Panc1 (cell line): ENCODE measurements at regions not wholly inside any gene's neighbourhood (a gene's known extent, or its start where the extent isn't known, plus 50 kb on each side); places are given as distances from the start of the nearest gene placed in this dataset.

Experiments used
- ATAC-seq: fragments of 200-7000 bp; cut with Tn5 transposase; 2 replicates; pipeline ENCODE4 v1.9.1; 2020; ENCODE audit warnings: mild to moderate bottlenecking, moderate library complexity
- BruUV-seq: library from RNA; stranded (reverse); fragments of 400-500 nt; replicated peaks from 2 replicates; lab custom pipeline; 2021; lab: Mats Ljungman, UMichigan
- CTCF ChIA-PET: fragments of 300-600 bp; sonication (Branson Sonifier 250); formaldehyde crosslinking; loops from one replicate; lab custom pipeline; 2022; ENCODE audit warnings: antibody characterized with exemption; lab: Charles Lee
- POLR2A ChIA-PET: fragments of 300-600 bp; sonication (Branson Sonifier 250); formaldehyde crosslinking; loops from one replicate; lab custom pipeline; 2022; ENCODE audit warnings: antibody characterized with exemption; lab: Charles Lee
- DNase-seq: peaks from one replicate; pipeline ENCODE4 v3.0.0-alpha.2; 2010; ENCODE audit warnings: low read depth, low spot score
- H3K27ac ChIP-seq: 2 replicates; pipeline ENCODE4 v1.5.1; 2011; ENCODE audit warnings: mild to moderate bottlenecking, low read length, inconsistent platforms
- H3K27me3 ChIP-seq: fragments of 200-500 bp; sonication (Bioruptor generic); 2 replicates; pipeline ENCODE4 v1.6.0; 2014; ENCODE audit warnings: low read length, inconsistent platforms; ENCODE audit not compliant: control insufficient read depth, insufficient read depth
- H3K36me3 ChIP-seq: fragments of 200-500 bp; sonication (Bioruptor generic); 2 replicates; pipeline ENCODE4 v1.5.1; 2014; ENCODE audit warnings: inconsistent platforms, mild to moderate bottlenecking, low read length, moderate library complexity; ENCODE audit not compliant: control insufficient read depth, insufficient read depth
- H3K4me1 ChIP-seq: 2 replicates; pipeline ENCODE4 v1.5.1; 2011; ENCODE audit warnings: inconsistent platforms, mild to moderate bottlenecking, low read length, moderate library complexity; ENCODE audit not compliant: control insufficient read depth, insufficient read depth
- H3K4me3 ChIP-seq, 2 experiments: 2 replicates each; pipeline ENCODE4 v1.5.1; 2011 to 2012; ENCODE audit warnings: low read depth in 2 of 2, low read length in 2 of 2, mild to moderate bottlenecking in 2 of 2, inconsistent platforms in 1 of 2, moderate library complexity in 1 of 2
- H3K9me3 ChIP-seq: fragments of 200-500 bp; sonication (Bioruptor generic); 2 replicates; pipeline ENCODE4 v1.5.1; 2014; ENCODE audit warnings: low read depth, mild to moderate bottlenecking, inconsistent platforms, low read length, moderate library complexity; ENCODE audit not compliant: control insufficient read depth, insufficient read depth
- CTCF ChIP-seq: fragments of 450-650 bp; IDR thresholded peaks from 2 replicates; pipeline ENCODE4 v1.5.1; 2017; ENCODE audit warnings: mild to moderate bottlenecking
- POLR2AphosphoS5 ChIP-seq: IDR thresholded peaks from 2 replicates; pipeline ENCODE4 v1.6.1; 2012; ENCODE audit warnings: mild to moderate bottlenecking, low read depth, low read length, moderate library complexity
- REST ChIP-seq, 2 experiments: IDR thresholded peaks; 2 replicates each; pipeline ENCODE4 v1.6.1; 2011 to 2012; ENCODE audit warnings: low read depth in 2 of 2, control low read depth in 1 of 2, low read length in 1 of 2, mild to moderate bottlenecking in 1 of 2, moderate library complexity in 1 of 2; ENCODE audit not compliant: insufficient read depth in 1 of 2
- SIN3A ChIP-seq: IDR thresholded peaks from 2 replicates; pipeline ENCODE4 v1.6.1; 2012; ENCODE audit warnings: low read depth, mild to moderate bottlenecking, low read length, moderate library complexity, borderline replicate concordance; ENCODE audit not compliant: insufficient read depth
- TCF7L2 ChIP-seq: IDR thresholded peaks from 2 replicates; pipeline ENCODE4 v1.6.1; 2011; ENCODE audit warnings: mild to moderate bottlenecking, low read depth, low read length, inconsistent platforms
- in situ Hi-C: cut with HindIII; loops from 2 replicates; pipeline ENCODE4 v1.10.0; 2016; ENCODE audit warnings: low sequenced_read_pairs, low pct_unique_long_range_greater_than_20kb
- intact Hi-C: fragments of 100-400 bp; cut with micrococcal nuclease; formaldehyde crosslinking; loops from one replicate; pipeline ENCODE4 v1.10.0; 2022; ENCODE audit not compliant: unreplicated experiment

- Histone ChIP-seq H3K27me3 (no peaks in the 10 kb centered on the region), H3K36me3 (no peaks in the 10 kb centered on the region), H3K4me1 (no peaks in the 10 kb centered on the region), H3K9me3 (no peaks in the 10 kb centered on the region), H3K27ac (no peak overlapping the region), H3K4me3 (no peak overlapping the region)
- in situ Hi-C loops (no loop called here), intact Hi-C loops (no loop called here)
- TF ChIP-seq CTCF = no peak
- CTCF ChIA-PET = no interaction called here
- ATAC-seq (no peak), DNase-seq (no peak)
- POLR2A ChIA-PET = no interaction called here
- no TSS peak for BruUV-seq
Observed at GRCh38 chr4:124304941-124305340, 407.6 kb downstream of the ANKRD50 start.

GRCh38 chr4:124306352-124306751, 406.2 kb downstream of the ANKRD50 start:
- CTCF ChIA-PET = no interaction called here
- TF ChIP-seq TCF7L2 (no peak), CTCF (no peak), POLR2AphosphoS5 (no peak), SIN3A (no peak), REST (IDR thresholded peaks at IDR 0.05; ENCODE audit: insufficient read depth in 1 of 2, low read depth in 2 of 2, low read length in 1 of 2) (no peak)

GRCh38 chr4:124307143-124307542, 405.4 kb downstream of the ANKRD50 start:
- Histone ChIP-seq H3K27ac (no peak overlapping the region), H3K36me3 (no peaks in the 10 kb centered on the region), H3K4me1 (no peaks in the 10 kb centered on the region), H3K4me3 (no peak overlapping the region), H3K27me3 (no peaks in the 10 kb centered on the region), H3K9me3 (no peaks in the 10 kb centered on the region)
- in situ Hi-C loops = no loop called here
- no peak for ATAC-seq
- CTCF ChIA-PET = no interaction called here
- DNase-seq = no peak
- intact Hi-C loops = no loop called here
- no peak for TF ChIP-seq CTCF
- no peak for TF ChIP-seq TCF7L2
- no peak for TF ChIP-seq SIN3A
- TF ChIP-seq POLR2AphosphoS5 = no peak
- TF ChIP-seq REST (IDR thresholded peaks at IDR 0.05; ENCODE audit: insufficient read depth in 1 of 2, low read depth in 2 of 2, low read length in 1 of 2) = no peak
- POLR2A ChIA-PET = no interaction called here
- BruUV-seq = no TSS peak

More at GRCh38 chr4:124306352-124306751, 406.2 kb downstream of the ANKRD50 start:
- no peaks in the 10 kb centered on the region for H3K9me3 ChIP-seq
- H3K36me3 ChIP-seq = no peaks in the 10 kb centered on the region
- intact Hi-C loops = no loop called here
- in situ Hi-C loops = no loop called here
- no TSS peak for BruUV-seq
- H3K27ac ChIP-seq = no peak overlapping the region
- DNase-seq (no peak), ATAC-seq (no peak)
- H3K27me3 ChIP-seq = no peaks in the 10 kb centered on the region
- POLR2A ChIA-PET = no interaction called here
- H3K4me1 ChIP-seq = no peaks in the 10 kb centered on the region
- no peak overlapping the region for H3K4me3 ChIP-seq
